ENCODE measurements at regions not wholly inside any gene's neighbourhood (a gene's known extent, or its start where the extent isn't known, plus 50 kb on each side); places are given as distances from the start of the nearest gene placed in this dataset.
"Not testable (repeated sequence)": the region's sequence is repeated elsewhere in the genome, so short reads cannot be mapped to it uniquely, and the experiment has no call there.

GRCh38 chr1:238419209-238419608 is 528.5 kb upstream of the ZP4 start:
- DNase-seq = no peak

GRCh38 chr1:238409932-238410331 is 519.2 kb upstream of the ZP4 start:
- no peak for DNase-seq

- no peak for DNase-seq
Observed at GRCh38 chr1:238409191-238409850, 518.6 kb upstream of the ZP4 start.

GRCh38 chr1:238408737-238409136 is 518.0 kb upstream of the ZP4 start:
- DNase-seq = no peak

GRCh38 chr1:238406098-238406860 is 515.6 kb upstream of the ZP4 start:
- DNase-seq = no peak

GRCh38 chr1:238404921-238405320 is 514.2 kb upstream of the ZP4 start:
- no peak for DNase-seq

GRCh38 chr1:238404481-238404880 is 513.8 kb upstream of the ZP4 start:
- no peak for DNase-seq

- DNase-seq = no peak
Observed at GRCh38 chr1:238401144-238401543, 510.4 kb upstream of the ZP4 start.

- DNase-seq = no peak
Observed at GRCh38 chr1:238399558-238399957, 508.8 kb upstream of the ZP4 start.

GRCh38 chr1:238396140-238396539 is 505.4 kb upstream of the ZP4 start:
- no peak for DNase-seq

- no peak for DNase-seq
Observed at GRCh38 chr1:238384381-238384780, 493.7 kb upstream of the ZP4 start.

GRCh38 chr1:238380167-238380566 is 489.4 kb upstream of the ZP4 start:
- no peak for DNase-seq

- not testable (repeated sequence) for DNase-seq
Observed at GRCh38 chr1:238379446-238379845, 488.7 kb upstream of the ZP4 start.

- no peak for DNase-seq
Observed at GRCh38 chr1:238377280-238377919, 486.7 kb upstream of the ZP4 start.

- no peak for DNase-seq
Observed at GRCh38 chr1:238370599-238370998, 479.9 kb upstream of the ZP4 start.

GRCh38 chr1:238364214-238364892 is 473.6 kb upstream of the ZP4 start:
- DNase-seq = no peak

GRCh38 chr1:238360474-238360873 is 469.8 kb upstream of the ZP4 start:
- DNase-seq = no peak

GRCh38 chr1:238350471-238350870 is 459.7 kb upstream of the ZP4 start:
- DNase-seq = no peak

- DNase-seq = no peak
Observed at GRCh38 chr1:238346340-238346739, 455.6 kb upstream of the ZP4 start.

GRCh38 chr1:238345837-238346236 is 455.1 kb upstream of the ZP4 start:
- no peak for DNase-seq

GRCh38 chr1:238343852-238344251 is 453.1 kb upstream of the ZP4 start:
- DNase-seq = no peak

GRCh38 chr1:238341395-238341794 is 450.7 kb upstream of the ZP4 start:
- DNase-seq = no peak

- no peak for DNase-seq
Observed at GRCh38 chr1:238340989-238341388, 450.3 kb upstream of the ZP4 start.

- DNase-seq = no peak
Observed at GRCh38 chr1:238336531-238336930, 445.8 kb upstream of the ZP4 start.

Measured in stimulated activated CD4-positive, alpha-beta T cell treated with anti-CD3 and anti-CD28 coated beads, Interleukin-12 subunit alpha, Interleukin-12 subunit beta, amount 100 ng/mL, for 4 hours (primary cell).